H1 (cell line): ENCODE measurements at regions not wholly inside any gene's neighbourhood (a gene's known extent, or its start where the extent isn't known, plus 50 kb on each side); places are given as distances from the start of the nearest gene placed in this dataset.

Experiments used
- CTCF ChIA-PET: fragments of 300-600 bp; sonication (Branson Sonifier 250); formaldehyde crosslinking; loops from one replicate; lab custom pipeline; 2021; ENCODE audit not compliant: partially characterized antibody; lab: Charles Lee
- POLR2A ChIA-PET: fragments of 300-600 bp; sonication (Branson Sonifier 250); formaldehyde crosslinking; loops from one replicate; lab custom pipeline; 2021; ENCODE audit warnings: inconsistent platforms; ENCODE audit not compliant: partially characterized antibody; lab: Charles Lee
- DNase-seq, 2 experiments: peaks; one replicate each; pipeline versions ENCODE4 v3.0.0 to v3.0.0-alpha.2; 2010 to 2022; ENCODE audit warnings: low spot score in 2 of 2, low read depth in 1 of 2, mixed read lengths in 1 of 2
- FAIRE-seq: peaks from 2 replicates; lab custom pipeline; 2011; peaks lifted over from hg19 to GRCh38; lab: Jason Lieb, UNC
- H2AFZ ChIP-seq: 2 replicates; pipeline ENCODE4 v1.8.1; 2012; ENCODE audit warnings: low read length, inconsistent platforms
- H2AK5ac ChIP-seq: 2 replicates; pipeline ENCODE4 v1.6.1; 2013; ENCODE audit warnings: low read depth, low read length
- H2BK120ac ChIP-seq: replicated peaks from 2 replicates; pipeline ENCODE3; 2013; ENCODE audit warnings: low read depth, low read length, inconsistent platforms
- H2BK12ac ChIP-seq: 2 replicates; pipeline ENCODE4 v1.6.1; 2013; ENCODE audit warnings: low read depth, low read length
- H2BK15ac ChIP-seq: 2 replicates; pipeline ENCODE4 v1.6.1; 2013; ENCODE audit warnings: low read length
- H2BK20ac ChIP-seq: 2 replicates; pipeline ENCODE4 v1.6.1; 2013; ENCODE audit warnings: low read length
- H2BK5ac ChIP-seq: 2 replicates; pipeline ENCODE4 v1.6.1; 2013; ENCODE audit warnings: low read depth, low read length
- H3K14ac ChIP-seq: 2 replicates; pipeline ENCODE4 v1.6.1; 2013; ENCODE audit warnings: inconsistent platforms; ENCODE audit not compliant: insufficient read length
- H3K18ac ChIP-seq: 2 replicates; pipeline ENCODE4 v1.6.1; 2013; ENCODE audit warnings: low read length; ENCODE audit errors: extremely low read depth
- H3K23ac ChIP-seq: 2 replicates; pipeline ENCODE4 v1.6.1; 2013; ENCODE audit warnings: inconsistent platforms; ENCODE audit not compliant: insufficient read length
- H3K23me2 ChIP-seq: 2 replicates; pipeline ENCODE4 v1.6.1; 2013; ENCODE audit warnings: low read depth, low read length
- H3K27ac ChIP-seq: 2 replicates; pipeline ENCODE4 v1.6.1; 2011; ENCODE audit warnings: low read depth, low read length, inconsistent platforms
- H3K27me3 ChIP-seq, 4 experiments: replicated peaks in 1 of 4; 1 replicate in 1 of 4; 2 replicates in 3 of 4; pipeline versions ENCODE4 v1.6.1 to v1.8.1; 2011 to 2013; ENCODE audit warnings: low read length in 3 of 4, mild to moderate bottlenecking in 3 of 4, inconsistent platforms in 2 of 4, mixed read lengths in 2 of 4, moderate library complexity in 1 of 4; ENCODE audit not compliant: control insufficient read depth in 3 of 4, insufficient read depth in 3 of 4; ENCODE audit errors: extremely low read depth in 1 of 4
- H3K36me3 ChIP-seq, 4 experiments: 2 replicates each; pipeline versions ENCODE4 v1.6.1 to v1.8.1; 2011 to 2013; ENCODE audit warnings: mild to moderate bottlenecking in 4 of 4, low read length in 3 of 4, moderate library complexity in 2 of 4, control low read depth in 1 of 4, inconsistent platforms in 1 of 4; ENCODE audit not compliant: insufficient read depth in 4 of 4, control insufficient read depth in 2 of 4
- H3K4ac ChIP-seq: replicated peaks from 2 replicates; pipeline ENCODE3; 2013; ENCODE audit warnings: low read length, low read depth, mixed read lengths, inconsistent platforms; ENCODE audit not compliant: insufficient read length
- H3K4me1 ChIP-seq, 4 experiments: replicated peaks in 1 of 4; 1 replicate in 1 of 4; 2 replicates in 3 of 4; pipeline versions ENCODE4 v1.6.1 to v1.8.1; 2011 to 2013; ENCODE audit warnings: low read length in 3 of 4, inconsistent platforms in 2 of 4, mixed read lengths in 1 of 4; ENCODE audit not compliant: insufficient read depth in 4 of 4, control insufficient read depth in 3 of 4
- H3K4me2 ChIP-seq, 2 experiments: 2 replicates each; pipeline versions ENCODE4 v1.6.1 to v1.8.1; 2011 to 2013; ENCODE audit warnings: low read depth in 2 of 2, low read length in 2 of 2, control low read depth in 1 of 2, inconsistent platforms in 1 of 2, mild to moderate bottlenecking in 1 of 2; ENCODE audit not compliant: insufficient read depth in 1 of 2
- H3K4me3 ChIP-seq, 4 experiments: fragments of 200-600, 300-600 bp in 1 of 4; sonication (generic), shearing (Covaris generic), sonication (Bioruptor Twin) in 1 of 4; 2 replicates each; pipeline versions ENCODE4 v1.5.1 to v1.8.1; 2011 to 2016; ENCODE audit warnings: low read length in 4 of 4, low read depth in 3 of 4, control low read depth in 2 of 4, inconsistent platforms in 2 of 4, mild to moderate bottlenecking in 2 of 4, mixed read lengths in 1 of 4, moderate library complexity in 1 of 4; ENCODE audit not compliant: insufficient read depth in 2 of 4; ENCODE audit errors: extremely low read depth in 1 of 4
- H3K56ac ChIP-seq: replicated peaks from 2 replicates; pipeline ENCODE3; 2013; ENCODE audit warnings: low read depth, mild to moderate bottlenecking, mixed read lengths, low read length, inconsistent platforms; ENCODE audit not compliant: insufficient read length
- H3K79me1 ChIP-seq: 2 replicates; pipeline ENCODE4 v1.6.1; 2013; ENCODE audit warnings: low read depth, low read length, control low read depth
- H3K79me2 ChIP-seq, 2 experiments: 2 replicates each; pipeline versions ENCODE4 v1.6.1 to v1.8.1; 2012 to 2013; ENCODE audit warnings: low read length in 2 of 2, mild to moderate bottlenecking in 2 of 2, inconsistent platforms in 1 of 2; ENCODE audit not compliant: insufficient read depth in 2 of 2, control insufficient read depth in 1 of 2
- H3K9ac ChIP-seq, 4 experiments: replicated peaks in 1 of 4; 1 replicate in 1 of 4; 2 replicates in 3 of 4; pipeline versions ENCODE4 v1.6.1 to v1.8.1; 2011 to 2013; ENCODE audit warnings: low read depth in 3 of 4, low read length in 3 of 4, control low read depth in 2 of 4, mild to moderate bottlenecking in 2 of 4, moderate library complexity in 2 of 4, inconsistent platforms in 1 of 4; ENCODE audit errors: extremely low read depth in 1 of 4
- H3K9me3 ChIP-seq, 2 experiments: 2 replicates each; pipeline versions ENCODE4 v1.6.1 to v1.8.1; 2012 to 2013; ENCODE audit warnings: mild to moderate bottlenecking in 2 of 2, moderate library complexity in 2 of 2, control low read depth in 1 of 2, inconsistent platforms in 1 of 2, low read depth in 1 of 2, low read length in 1 of 2, mixed read lengths in 1 of 2; ENCODE audit not compliant: insufficient read depth in 2 of 2
- H4K20me1 ChIP-seq, 2 experiments: replicated peaks in 1 of 2; 2 replicates each; pipeline versions ENCODE3 to v1.8.1; 2011 to 2013; ENCODE audit warnings: inconsistent platforms in 2 of 2, low read length in 2 of 2, mild to moderate bottlenecking in 1 of 2; ENCODE audit not compliant: insufficient read depth in 2 of 2, control insufficient read depth in 1 of 2
- H4K5ac ChIP-seq: 2 replicates; pipeline ENCODE4 v1.6.1; 2013; ENCODE audit warnings: low read length, low read depth, mixed read lengths, inconsistent platforms; ENCODE audit not compliant: insufficient read length
- H4K8ac ChIP-seq: 2 replicates; pipeline ENCODE4 v1.8.0; 2013; ENCODE audit warnings: mild to moderate bottlenecking, moderate library complexity, low read length, inconsistent platforms; ENCODE audit not compliant: insufficient read depth; ENCODE audit errors: extremely low read depth
- H4K91ac ChIP-seq: replicated peaks from 2 replicates; pipeline ENCODE3; 2013; ENCODE audit warnings: low read length, mixed read lengths, inconsistent platforms; ENCODE audit not compliant: insufficient read length
- BRCA1 ChIP-seq: IDR thresholded peaks from 2 replicates; pipeline ENCODE4 v1.6.1; 2012; ENCODE audit warnings: low read depth, low read length, improper control_type of control experiment
- GTF2F1 ChIP-seq: IDR thresholded peaks from 2 replicates; pipeline ENCODE4 v1.6.1; 2012; ENCODE audit warnings: low read depth, low read length, improper control_type of control experiment, borderline replicate concordance
- USF2 ChIP-seq: IDR thresholded peaks from 2 replicates; pipeline ENCODE4 v1.6.1; 2011; ENCODE audit warnings: low read length, improper control_type of control experiment
- WGBS, 2 experiments: shearing (Covaris generic) in 1 of 2; methylation state at CpG; one replicate each; pipeline versions ENCODE4 v1.1.6 to v1.1.7; 2013 to 2015; ENCODE audit warnings: low lambda C conversion rate in 2 of 2, mixed read lengths in 2 of 2, inconsistent platforms in 1 of 2, low coverage in 1 of 2, missing lambda C conversion rate in 1 of 2; ENCODE audit not compliant: insufficient replicate concordance in 2 of 2, insufficient coverage in 1 of 2, insufficient read length in 1 of 2; ENCODE audit errors: extremely low coverage in 1 of 2, missing lambda C conversion rate in 1 of 2; 5-methylcytosine and 5-hydroxymethylcytosine counted together

DNA sequence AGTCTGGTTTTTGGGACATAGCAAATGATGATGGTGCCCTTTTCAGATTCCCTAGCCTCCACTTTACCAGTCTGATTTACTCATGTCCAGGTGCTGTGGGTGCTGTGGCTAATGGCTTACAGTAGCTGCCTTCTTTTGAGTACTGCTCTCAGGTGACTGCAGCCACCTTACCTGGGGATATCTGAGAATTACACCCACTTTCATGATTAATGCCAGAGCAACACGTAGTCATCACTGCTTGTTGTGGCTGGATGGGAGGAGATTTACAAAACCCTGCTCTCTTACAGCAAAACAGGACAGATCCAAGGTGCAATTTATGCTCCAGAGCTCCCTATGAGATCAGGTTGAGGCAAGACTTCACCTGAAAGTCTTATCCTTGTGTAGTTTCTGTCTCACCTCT is 150.6 kb downstream of the PDCD6IP start:
- H3K79me2 ChIP-seq, result no peaks in the 10 kb centered on the region
- no peak overlapping the region for H3K23ac ChIP-seq
- H3K36me3 ChIP-seq, result no peaks in the 10 kb centered on the region
- H3K9ac ChIP-seq, result no peak overlapping the region
- H3K4me3 ChIP-seq, result no peak overlapping the region
- H4K8ac ChIP-seq, result no peak overlapping the region
- no peaks in the 10 kb centered on the region for H3K27me3 ChIP-seq
- H2AFZ ChIP-seq, result no peak overlapping the region
- no peak overlapping the region for H3K27ac ChIP-seq
- H4K91ac ChIP-seq, result no peak overlapping the region
- H3K4me1 ChIP-seq, result no peaks in the 10 kb centered on the region
- CTCF ChIA-PET, result interaction anchor here (1.5 to 1.7 kb wide), 4 partner anchors 8 to 66 kb away, joined by 3 to 7 read pairs (median 4); no protein-coding TSS in a partner anchor
- H4K5ac ChIP-seq, result no peak overlapping the region
- H2BK20ac ChIP-seq, result no peak overlapping the region
- H2BK5ac ChIP-seq, result no peak overlapping the region
- H3K18ac ChIP-seq, result no peak overlapping the region
- H2BK15ac ChIP-seq, result no peak overlapping the region
- no peak overlapping the region for H2BK12ac ChIP-seq
- H3K23me2 ChIP-seq, result no peaks in the 10 kb centered on the region
- no peaks in the 10 kb centered on the region for H4K20me1 ChIP-seq
- no peaks in the 10 kb centered on the region for H3K9me3 ChIP-seq
- no peak overlapping the region for H3K4ac ChIP-seq
- FAIRE-seq, result no peak
- no peak overlapping the region for H3K4me2 ChIP-seq
- H3K79me1 ChIP-seq, result no peaks in the 10 kb centered on the region
- TF ChIP-seq GTF2F1 (no peak), BRCA1 (no peak), USF2 (no peak)
- TF ChIP-seq, all 59 proteins: peak for 0
- Histone ChIP-seq H3K56ac (no peak overlapping the region), H3K14ac (no peak overlapping the region), H2AK5ac (no peak overlapping the region), H2BK120ac (no peak overlapping the region)
- POLR2A ChIA-PET, result no interaction called here
- DNase-seq, result no peak
- 84% methylated on average over 1 of the region's 1 CpG; no CpG with 5 or more reads in 1 of the 2 experiments for WGBS, 2 experiments
